Non-pigmented ciliary epithelial cell (primary cell): ENCODE measurements at regions not wholly inside any gene's neighbourhood (a gene's known extent, or its start where the extent isn't known, plus 50 kb on each side); places are given as distances from the start of the nearest gene placed in this dataset.

ENCODE experiments used
- DNase-seq: peaks from one replicate; pipeline ENCODE4 v3.0.0-alpha.2; 2010; ENCODE audit warnings: low read depth

DNA sequence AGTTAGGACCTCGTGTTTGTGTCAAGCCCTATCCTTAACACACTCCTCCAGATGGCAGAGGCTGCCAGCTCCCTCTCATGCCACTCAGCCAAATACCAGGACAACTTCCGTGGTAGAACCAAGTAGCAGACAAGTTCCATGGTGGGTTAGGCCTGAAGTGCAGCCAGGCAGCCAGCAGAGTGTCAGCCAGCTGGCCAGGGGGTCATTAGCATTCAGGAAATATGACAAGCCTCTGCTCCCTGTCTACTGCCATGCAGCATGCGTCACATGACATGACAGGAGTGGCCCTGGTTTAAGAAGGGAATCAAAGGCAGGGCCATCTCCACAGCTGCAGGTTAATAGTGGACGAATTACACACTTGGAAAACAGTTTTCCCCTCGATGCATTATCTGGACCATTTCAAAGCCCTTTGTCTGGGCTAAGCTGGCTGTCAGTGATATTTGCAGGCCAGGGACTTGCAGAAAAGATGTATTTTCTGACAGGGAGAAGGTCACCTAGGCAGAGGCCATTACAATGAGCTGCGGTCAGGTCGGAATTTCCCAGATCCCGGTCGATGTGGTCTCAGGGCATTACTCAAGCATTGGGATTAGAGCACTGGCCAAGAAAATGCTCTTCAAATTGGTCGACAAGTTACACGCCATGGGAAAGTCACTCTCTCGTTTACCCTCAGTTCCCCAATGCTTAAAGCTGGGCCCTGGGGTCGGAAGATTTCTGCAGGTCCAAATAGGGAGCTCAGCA is 461.7 kb upstream of the CADM1 start:
- no peak for DNase-seq

DNA sequence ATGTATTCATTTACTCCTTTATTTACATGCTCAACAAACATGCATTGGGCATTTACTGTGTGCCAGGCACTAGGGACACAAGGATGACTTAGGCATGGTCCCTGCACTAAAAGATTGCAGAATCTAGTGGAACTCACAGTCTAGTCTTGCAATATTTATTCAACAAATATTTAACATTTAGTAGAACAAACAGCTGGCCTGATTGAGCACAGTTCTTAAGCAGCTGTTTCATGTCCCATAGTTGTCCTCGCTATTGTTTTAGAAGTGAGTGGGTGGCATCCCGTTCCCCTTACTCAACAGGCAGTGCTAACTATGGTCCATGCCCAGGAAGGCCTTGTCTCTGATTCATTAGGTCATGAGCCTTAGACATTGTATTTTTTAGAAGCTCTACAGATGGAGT is 459.9 kb upstream of the CADM1 start:
- DNase-seq: no peak

DNA sequence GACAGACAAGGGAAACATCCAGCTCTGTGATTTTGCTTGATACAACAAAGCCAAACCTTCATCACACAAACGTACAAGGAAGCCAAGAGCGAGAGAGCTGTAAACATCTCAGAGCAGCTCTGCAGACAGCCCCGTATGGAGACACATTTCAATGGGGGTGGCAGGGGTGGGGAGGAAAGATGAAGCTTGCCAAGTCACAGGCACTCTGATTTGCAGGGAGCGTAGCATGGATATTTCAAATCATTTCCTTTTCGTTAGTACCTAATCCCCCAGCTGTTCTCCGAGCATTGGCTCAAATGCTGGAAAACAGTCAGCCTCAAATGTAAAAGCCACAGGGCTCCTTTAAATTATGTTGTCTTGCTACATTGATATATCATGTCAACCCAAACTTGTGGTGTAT is 458.9 kb upstream of the CADM1 start:
- DNase-seq: no peak

DNA sequence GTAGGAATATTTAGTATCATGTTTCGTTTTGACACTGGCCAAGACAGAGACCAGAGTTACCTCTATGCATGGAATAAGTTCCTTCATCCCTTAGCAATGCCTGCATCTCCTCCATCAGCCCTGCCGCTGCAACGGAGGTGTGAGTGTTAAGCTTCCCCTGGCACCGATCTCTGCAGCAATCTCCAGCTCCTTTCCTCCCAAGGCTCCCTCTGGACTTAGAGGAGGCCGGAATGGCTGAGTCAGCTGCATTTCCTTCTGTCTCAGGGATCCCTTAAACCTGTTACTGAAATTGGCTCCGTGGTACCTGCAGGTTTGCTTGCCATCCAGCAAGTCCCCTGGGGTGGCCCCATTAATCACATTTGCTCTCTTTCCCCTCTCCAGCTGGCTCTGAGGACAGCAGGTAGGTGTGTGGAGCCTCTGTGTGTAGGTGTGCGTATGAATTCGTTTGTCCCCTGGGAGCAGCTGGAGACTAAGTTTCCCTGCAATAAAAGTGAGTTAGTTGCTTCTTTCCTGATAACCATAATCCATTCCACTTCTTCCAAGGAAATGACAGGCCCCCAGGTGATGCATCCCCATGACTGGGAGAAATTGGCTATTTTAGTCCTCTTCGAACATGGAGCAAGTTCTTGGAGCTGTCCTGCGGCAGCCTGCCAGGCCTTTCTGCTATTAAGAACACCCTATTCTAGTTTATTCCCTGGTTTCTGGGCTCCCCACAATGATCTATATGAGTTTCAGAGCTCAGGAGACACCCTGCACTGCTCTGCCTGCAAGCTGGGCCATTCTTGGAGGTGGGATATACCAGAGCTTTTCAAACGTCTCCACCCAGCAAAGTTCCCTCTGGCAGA is 457.2 kb upstream of the CADM1 start:
- DNase-seq: no peak

DNA sequence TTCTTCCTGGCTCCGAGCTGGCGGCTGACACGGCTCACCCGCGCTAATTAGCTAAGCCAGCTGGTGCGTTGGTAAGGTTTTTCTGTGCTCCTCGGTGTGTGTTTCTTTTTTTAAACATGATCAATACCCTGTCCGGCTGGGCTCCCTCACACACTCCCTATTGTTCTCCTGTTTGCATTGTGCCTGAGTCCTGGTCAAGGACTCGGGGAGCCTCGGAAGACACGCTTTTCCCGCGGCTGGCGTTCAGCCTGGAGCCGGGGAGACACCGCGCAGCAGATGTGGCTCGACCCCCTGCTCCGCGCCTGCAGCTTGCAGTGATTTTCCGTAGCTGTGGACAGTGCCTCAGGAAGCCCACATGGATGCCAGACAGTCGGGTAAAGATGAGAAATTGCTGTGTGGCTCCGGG is 454.9 kb upstream of the CADM1 start:
- DNase-seq: no peak

DNA sequence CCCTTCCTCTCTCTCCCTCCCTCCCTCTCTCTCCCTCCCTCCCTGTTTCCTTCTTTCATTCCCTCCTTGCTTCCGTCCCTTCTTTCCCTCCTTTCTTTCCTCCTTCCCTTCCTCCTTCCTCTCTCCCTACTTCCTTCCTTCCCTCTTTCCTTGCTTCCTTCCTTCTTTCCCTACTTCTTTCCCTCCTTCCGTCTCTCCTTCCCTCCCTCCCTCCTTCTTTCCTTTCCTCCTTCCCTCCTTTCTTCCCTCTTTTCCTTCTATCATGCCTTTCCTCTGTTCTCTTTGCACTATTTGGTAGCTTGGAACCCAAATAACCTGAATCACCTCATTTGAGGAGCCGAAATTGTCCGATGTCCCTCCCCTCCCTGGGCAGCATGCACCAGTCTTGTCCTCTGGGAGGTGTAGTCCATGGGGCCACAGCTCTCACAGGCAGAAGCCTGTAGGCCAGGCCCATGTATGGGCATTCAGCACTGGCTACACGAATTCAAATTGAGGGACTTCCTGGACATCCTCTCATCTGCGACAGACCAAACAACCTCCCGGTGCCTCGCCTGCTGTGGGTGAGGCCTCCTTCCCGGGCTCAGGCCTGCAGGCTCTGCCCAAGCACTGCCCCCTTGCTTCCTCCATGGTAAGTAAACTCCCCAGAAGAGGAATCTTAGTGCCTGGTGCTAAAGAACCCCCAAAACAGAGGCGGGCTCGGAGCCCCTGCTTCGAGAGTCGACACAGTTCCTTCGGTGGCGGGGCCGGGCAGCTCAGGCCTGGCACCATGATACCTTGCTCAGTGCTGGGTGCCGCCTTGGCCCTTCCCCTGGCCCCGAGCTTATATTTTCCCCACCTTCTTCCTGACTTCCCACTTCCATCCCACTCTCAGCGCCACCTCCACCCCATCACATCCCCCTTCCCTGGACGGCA is 454.1 kb upstream of the CADM1 start:
- DNase-seq: no peak

DNA sequence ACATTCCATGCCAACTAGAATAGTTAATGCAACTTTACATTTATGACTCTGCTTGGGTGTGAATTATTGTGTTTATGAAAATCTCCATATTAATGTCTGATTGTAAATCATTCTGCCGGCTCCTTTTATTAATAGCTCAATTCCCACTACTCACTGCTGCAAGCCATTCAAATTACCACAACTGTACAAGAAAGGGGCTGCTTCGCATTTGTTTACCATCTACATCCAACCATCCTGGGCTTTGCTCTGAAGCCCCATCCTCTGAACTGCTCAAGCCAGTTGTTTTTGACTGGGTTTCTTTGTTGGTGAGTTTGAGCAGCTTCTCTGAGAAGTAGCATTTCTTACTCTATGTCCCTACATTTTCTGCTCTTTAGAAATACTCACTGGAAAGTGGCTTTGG is 451.6 kb upstream of the CADM1 start:
- no peak for DNase-seq

DNA sequence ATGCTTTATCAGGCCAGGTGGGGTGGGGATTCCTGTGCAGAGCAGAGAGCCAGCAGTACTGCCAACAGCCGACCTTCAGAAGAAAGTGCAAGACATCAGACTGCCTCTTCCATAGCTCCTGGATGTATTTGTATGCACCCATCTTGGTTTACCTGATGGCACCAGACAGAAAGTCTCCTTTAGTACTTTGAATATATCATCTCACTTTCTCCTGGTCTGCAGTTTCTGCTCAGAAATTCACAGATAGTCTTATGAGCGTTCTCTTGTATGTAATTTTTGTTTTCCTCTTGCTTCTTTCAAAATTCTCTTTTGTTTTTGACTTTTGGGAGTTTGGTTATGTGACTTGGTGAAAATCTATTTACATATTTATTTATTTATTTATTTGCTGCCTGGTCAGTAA is 446.4 kb upstream of the CADM1 start:
- DNase-seq: no peak

DNA sequence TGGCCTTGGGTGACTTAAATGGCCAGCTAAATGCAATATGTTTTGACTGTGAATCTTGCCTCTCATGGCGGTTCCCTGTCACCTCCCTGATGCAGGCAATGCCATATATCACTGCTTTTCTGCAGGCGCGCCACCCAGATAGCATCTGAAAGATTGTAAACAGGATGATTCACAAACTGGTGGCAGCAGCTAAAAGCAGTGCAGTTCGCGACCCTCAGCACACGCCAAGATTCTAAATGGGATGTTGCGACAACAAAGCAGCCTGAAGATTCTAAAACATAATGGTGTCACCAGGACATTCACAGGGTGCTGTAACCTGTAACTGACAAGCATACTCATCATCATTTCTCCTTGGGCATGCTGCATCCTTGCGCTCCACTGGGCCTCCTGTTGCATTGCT is 440.4 kb upstream of the CADM1 start:
- DNase-seq: no peak

DNA sequence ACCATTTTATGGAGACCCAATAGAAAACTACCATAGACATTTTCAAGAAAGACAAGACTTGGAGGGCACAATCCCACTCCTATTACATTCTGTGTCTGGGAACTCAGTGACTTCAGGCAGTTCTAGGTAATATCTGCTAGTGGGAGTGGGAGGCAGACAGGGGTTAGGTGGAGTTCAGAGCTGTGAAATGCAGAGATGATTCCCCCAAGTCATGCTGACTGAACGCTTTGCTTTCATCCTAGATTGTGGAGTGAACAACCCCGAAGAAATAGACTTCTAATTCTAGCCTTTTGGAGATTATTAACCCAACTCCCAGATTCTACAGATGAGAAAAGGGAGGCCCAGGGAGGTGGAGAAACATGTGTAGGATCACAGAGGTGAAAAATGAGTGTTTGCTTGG is 437.8 kb upstream of the CADM1 start:
- no peak for DNase-seq

DNA sequence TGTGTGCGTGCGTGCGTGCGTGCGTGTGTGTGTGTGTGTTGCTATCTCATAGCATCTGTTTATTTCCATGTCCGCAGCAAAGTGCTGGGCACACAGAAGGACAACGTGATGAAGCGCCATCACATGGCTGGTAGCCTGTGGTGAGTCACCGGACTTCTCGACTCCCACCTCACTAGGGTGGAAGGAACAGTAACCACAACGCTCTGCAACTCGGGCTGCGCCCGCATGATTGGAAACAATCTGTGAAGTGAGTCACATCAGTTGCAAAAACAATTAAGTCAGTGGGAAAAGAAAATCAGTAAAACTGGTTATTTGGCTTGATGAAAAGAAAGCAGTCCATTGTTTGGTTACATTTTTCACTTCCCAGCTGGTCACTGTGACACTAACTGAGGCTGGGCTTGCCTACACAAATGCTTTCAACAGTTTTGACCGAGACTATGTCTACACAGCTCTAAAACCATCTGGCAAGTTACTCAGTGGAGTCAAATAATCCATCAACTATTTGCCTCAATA is 437.3 kb upstream of the CADM1 start:
- DNase-seq: peak; percentile 92

DNA sequence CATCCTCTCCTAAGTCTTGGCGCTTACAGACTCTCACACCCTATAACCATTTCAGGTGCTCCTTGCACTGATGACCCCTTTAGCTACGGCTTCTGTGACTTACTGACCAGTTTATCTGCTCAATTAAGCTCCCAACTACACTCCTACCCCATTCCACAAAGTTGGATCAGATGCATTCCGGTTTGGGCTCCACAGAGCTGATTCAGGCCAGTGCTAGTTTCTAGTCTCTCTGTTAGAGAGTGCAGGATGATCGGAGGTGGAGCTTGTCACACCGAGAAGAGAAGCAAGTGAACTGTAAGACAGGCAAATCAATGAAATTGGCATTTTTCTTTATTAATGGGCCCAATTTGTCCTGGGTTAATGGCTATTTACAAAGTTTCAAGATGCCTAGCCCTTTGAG is 436.8 kb upstream of the CADM1 start:
- no peak for DNase-seq

DNA sequence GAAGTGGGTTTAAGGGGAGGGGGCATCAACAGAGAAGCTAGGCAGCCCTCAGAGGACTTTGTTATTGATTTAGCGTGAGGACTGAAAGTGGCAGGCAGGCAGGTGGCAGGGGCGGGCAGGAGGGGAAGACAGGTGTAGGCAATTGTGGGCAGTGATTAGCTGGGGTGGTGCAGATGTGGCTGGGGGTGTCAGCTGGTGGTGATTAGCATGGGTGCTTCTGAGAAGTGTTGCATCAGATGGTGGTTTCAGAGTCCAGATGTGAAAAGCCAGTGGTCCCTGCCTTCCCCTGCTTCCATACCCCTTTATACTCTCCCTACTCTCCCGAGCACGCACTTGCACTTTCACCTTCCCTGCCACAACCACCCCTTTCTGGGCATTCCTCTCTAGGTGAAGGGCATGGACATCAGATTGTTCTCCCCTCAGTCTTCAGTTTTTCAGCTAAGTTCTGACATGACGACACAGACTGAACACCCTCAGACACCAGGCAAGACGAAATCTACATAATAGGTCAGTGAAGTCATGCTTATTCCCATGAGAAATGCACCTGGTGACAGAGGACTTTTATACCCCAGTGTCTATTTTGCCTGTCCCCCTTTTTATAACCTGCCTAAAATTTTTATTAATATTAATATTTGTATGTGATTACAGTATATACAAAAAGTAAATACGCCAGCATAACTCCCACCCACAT is 435.7 kb upstream of the CADM1 start:
- DNase-seq: no peak

DNA sequence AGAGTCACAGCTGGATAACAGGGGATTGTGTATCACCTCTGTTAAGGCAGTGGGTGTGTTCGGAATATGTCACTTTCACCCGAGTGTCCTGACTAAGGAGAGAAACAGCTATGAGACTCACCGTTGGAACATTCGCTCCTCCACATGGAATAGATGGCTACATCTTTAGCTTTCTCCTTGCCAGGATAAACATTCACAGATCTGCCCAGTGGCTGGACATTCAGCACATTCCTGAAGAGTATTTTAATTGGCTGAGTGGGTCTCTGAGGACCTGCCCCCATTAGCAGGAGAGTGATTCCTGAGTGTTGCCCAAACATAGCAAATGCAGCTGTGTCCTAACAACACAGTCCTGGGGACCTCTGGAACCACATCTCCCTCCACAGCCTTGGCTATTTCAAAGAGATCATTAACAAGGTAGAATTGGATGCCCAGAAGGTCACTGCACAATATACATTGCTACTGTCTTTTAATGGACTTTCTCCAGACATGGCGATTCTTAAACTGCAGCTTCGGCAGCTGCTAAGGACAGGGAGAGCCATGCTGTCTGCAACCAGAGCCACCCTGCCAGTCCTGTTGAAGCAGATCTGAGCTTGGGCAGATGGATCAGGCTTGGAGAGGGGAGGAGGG is 435.0 kb upstream of the CADM1 start:
- no peak for DNase-seq

DNA sequence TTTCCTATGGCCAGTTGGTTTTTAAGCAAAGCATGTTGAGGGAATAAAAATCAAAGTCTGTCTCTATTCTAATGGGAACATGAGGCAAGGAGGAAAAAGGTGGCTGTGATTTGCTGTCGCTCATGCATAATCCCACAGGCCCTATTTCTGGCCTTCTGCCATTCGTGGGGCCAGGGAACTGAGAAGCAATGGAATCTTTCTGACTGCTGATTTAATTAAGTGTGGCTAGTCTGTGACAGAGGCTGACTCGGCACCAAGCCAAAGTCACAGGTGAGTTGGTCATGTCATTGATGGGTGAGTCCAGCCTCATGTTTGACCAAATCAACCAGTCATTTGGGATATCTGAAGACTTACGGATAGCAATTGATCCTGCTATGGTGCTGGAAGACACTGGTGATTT is 429.3 kb upstream of the CADM1 start:
- no peak for DNase-seq

DNA sequence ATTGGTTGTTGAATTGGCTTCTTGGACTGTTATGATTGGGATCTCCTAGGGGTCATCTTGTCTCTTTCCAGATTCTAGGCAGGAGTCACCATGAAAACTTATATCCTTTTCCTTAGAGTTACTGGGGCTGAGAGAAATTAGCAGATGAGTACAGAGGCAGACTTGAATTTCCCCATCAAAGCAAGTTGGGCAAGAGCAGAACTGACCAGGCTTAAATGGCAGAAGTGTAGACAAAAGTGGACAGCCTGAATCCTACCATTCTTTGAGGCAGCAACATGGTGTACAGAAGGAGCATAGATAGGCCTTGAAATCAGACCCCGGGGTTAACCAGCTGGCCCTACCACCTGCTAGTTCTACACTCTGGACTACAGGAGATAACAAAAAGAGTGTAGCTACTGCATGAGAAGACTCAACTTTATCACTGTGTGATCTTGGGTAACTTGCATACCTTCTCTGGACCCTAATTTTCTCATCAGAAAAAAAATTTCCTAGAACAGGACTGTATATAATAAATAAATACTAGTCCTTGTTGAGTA is 427.4 kb upstream of the CADM1 start:
- no peak for DNase-seq

DNA sequence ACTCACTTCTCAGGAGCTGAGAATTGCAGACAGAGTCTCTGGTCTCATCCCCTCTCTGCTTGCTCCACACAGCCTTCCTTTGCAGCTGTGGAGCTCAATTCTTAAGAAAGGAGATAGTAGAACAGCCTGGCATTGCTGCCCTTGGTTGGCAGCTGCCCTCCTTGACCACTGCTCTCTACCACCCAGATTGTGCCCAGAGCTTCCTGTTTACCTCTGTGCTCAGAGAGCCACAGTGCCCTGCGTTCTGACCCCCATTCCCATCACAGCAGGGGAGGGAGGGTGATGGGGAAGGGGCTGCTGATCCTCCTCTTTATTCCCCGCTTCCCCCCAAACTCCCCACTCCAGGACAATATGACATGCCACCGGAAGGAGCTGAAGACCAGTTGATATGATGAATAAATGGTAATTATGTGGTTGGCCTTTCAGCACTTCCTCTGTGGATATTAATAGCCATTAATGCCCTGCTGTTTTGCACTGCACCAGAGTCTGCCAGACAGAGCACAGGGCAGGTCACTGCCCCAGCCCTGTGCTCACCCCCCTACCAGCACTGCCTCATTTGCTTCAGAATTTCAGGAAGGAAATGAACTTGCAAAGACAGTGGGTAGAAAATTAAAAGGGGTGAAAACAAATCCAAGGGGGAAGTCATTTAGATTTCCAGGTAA is 426.8 kb upstream of the CADM1 start:
- no peak for DNase-seq

DNA sequence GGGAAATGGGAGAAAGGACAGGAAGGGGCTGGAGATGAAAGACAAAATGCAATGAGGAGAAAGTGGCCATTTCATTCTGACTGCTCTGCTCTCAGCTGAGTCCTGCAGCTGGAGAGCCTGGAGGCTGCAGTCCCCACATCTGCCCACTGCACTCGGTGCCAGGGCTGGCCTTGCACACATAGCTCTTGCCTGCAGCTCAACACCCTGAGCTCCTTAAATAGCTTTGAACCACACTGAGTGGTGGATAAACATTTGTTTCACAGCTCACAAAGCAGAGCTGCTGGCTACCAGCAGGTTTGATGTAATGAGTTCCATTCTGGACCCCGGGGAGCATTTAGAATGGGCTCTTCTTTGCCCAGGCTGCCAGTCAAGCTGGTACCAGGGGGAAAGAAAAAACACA is 426.1 kb upstream of the CADM1 start:
- DNase-seq: no peak

DNA sequence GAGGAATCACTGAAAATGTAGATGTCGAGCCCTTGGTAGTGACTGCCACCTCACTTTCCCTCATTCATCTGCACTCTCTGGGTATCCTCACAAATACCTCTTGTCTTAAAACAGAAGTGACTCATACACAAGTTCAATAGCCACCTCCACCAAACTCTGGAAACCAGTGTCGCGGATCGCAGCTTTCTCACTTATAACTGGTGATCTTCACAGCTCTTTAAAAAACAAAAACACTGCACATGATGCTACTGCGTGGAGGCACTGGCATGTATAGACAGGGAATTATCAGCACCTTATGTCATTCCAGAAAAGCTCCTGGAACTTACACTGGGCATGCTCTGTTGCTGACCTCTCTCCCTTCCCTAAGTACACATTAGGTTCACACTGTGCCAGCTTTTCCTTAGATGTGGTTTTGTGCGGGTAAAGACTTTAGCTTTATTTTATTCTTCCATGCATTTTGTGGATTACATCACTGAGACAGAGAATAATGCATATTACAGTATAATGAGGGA is 425.5 kb upstream of the CADM1 start:
- DNase-seq: no peak

DNA sequence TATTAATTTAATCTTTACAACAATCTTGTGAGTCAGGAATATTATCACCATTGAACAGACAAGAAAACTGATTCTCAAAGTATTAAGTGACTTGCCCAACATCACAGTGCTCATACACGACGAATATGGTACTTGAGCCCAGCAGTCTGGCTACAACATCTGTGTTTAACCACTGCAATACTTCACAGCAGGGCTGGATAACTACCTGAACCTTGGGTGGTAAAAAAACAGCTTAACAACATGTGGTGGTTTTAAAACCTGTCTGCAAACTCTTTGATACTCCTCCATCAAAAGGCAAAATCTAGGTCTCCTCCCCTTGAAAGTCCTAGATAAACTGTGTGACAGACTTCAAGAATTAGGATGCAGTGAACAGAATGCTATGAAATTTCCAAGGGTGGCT is 424.6 kb upstream of the CADM1 start:
- no peak for DNase-seq
